ENCODE measurements at regions not wholly inside any gene's neighbourhood (a gene's known extent, or its start where the extent isn't known, plus 50 kb on each side); places are given as distances from the start of the nearest gene placed in this dataset.

DNA sequence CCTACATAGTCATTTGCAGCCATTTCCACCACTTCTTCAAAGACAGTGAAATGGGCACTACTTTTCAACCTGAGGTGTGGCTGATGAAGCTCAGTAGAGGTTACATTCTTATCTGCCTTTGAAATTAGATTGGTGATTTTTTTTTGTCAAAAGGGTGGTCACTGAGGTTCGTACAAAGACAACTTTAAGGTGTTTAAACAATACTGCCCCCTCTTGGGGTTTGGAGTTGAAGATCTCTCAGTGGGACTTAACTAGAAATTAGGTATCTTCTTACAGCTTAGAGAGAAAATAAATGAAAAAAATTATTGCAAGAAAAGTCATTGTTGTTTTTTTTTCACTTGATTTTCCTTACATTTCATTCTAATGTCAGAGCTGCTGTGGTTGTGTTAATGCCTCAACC is 713.2 kb downstream of the CDH11 start:
- no peak overlapping the region for H4K91ac ChIP-seq (ENCODE audit: insufficient read length, low read depth, low read length)
- H3K27ac ChIP-seq (ENCODE audit: insufficient read length, low read depth, low read length), result no peak overlapping the region
- no peak overlapping the region for H3K18ac ChIP-seq (ENCODE audit: insufficient read length, low read depth, low read length)
- TF ChIP-seq, protein P1, sequence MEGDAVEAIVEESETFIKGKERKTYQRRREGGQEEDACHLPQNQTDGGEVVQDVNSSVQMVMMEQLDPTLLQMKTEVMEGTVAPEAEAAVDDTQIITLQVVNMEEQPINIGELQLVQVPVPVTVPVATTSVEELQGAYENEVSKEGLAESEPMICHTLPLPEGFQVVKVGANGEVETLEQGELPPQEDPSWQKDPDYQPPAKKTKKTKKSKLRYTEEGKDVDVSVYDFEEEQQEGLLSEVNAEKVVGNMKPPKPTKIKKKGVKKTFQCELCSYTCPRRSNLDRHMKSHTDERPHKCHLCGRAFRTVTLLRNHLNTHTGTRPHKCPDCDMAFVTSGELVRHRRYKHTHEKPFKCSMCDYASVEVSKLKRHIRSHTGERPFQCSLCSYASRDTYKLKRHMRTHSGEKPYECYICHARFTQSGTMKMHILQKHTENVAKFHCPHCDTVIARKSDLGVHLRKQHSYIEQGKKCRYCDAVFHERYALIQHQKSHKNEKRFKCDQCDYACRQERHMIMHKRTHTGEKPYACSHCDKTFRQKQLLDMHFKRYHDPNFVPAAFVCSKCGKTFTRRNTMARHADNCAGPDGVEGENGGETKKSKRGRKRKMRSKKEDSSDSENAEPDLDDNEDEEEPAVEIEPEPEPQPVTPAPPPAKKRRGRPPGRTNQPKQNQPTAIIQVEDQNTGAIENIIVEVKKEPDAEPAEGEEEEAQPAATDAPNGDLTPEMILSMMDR (conservative IDR thresholded peaks at IDR 0.05), result peak; percentile 49; the same call in 2 of the 3 replicates
- Mint-ChIP-seq H3K36me3 (ENCODE audit: insufficient read depth in 1 of 3, low read depth in 3 of 3) (no peaks in the 10 kb centered on the region), H3K27me3 (ENCODE audit: low read depth) (no peaks in the 10 kb centered on the region), H3K4me1 (no peaks in the 10 kb centered on the region), H3K4me3 (no peak overlapping the region), H3K27ac (no peak overlapping the region), H3K9me3 (peaks cover 0 to 4% of the 10 kb centered on the region in 2 experiments; a peak in 1 of 5 replicates)
- H3T11ph ChIP-seq (ENCODE audit: low read length), result no peak overlapping the region
- H3K23me2 ChIP-seq (ENCODE audit: insufficient read length, low read depth, low read length, poor library complexity, severe bottlenecking), result no peaks in the 10 kb centered on the region
- H4K8ac ChIP-seq (replicated peaks; ENCODE audit: insufficient read length, low read depth, low read length), result no peak overlapping the region
- no peak overlapping the region for H3K4me2 ChIP-seq (ENCODE audit: insufficient read depth, insufficient read length, low read length)
- H2BK5ac ChIP-seq (ENCODE audit: insufficient read length, low read length), result no peak overlapping the region
- no peaks in the 10 kb centered on the region for H3K9me3 ChIP-seq (ENCODE audit: control insufficient read depth, low read depth, low read length)
- H3K9ac ChIP-seq (ENCODE audit: extremely low read depth, insufficient read length, low read length), result no peak overlapping the region
- no peak overlapping the region for H2BK15ac ChIP-seq (ENCODE audit: low read depth, low read length)
- no peaks in the 10 kb centered on the region for H4K20me1 ChIP-seq (ENCODE audit: control insufficient read depth, insufficient read depth, insufficient read length)
- DNase-seq, result no peak
- no peak overlapping the region for H2BK120ac ChIP-seq (ENCODE audit: low read depth, low read length, poor library complexity, severe bottlenecking)
- no peak overlapping the region for H2AK5ac ChIP-seq (ENCODE audit: insufficient read length, low read length)
- no peak overlapping the region for H3K56ac ChIP-seq (ENCODE audit: insufficient read length, low read depth, low read length)
- H3K79me1 ChIP-seq (ENCODE audit: insufficient read depth, low read depth, low read length, poor library complexity, severe bottlenecking), result no peaks in the 10 kb centered on the region
- no peak overlapping the region for H2AFZ ChIP-seq (ENCODE audit: low read length)
- no peaks in the 10 kb centered on the region for H3K27me3 ChIP-seq (ENCODE audit: insufficient read depth, low read length)
- WGBS (ENCODE audit: extremely low coverage, insufficient read length, low lambda C conversion rate), result no CpG with 5 or more reads among the region's 1 CpG
- H3K23ac ChIP-seq (ENCODE audit: insufficient read length, low read depth, low read length), result no peak overlapping the region
- H2BK20ac ChIP-seq (ENCODE audit: low read depth, low read length, poor library complexity, severe bottlenecking), result no peak overlapping the region
- H3K79me2 ChIP-seq (ENCODE audit: insufficient read depth, low read length), result no peaks in the 10 kb centered on the region
- no peaks in the 10 kb centered on the region for H3K4me1 ChIP-seq (ENCODE audit: insufficient read depth, low read length)
- H4K5ac ChIP-seq (ENCODE audit: insufficient read length, low read depth, low read length), result no peak overlapping the region
- H3K14ac ChIP-seq (ENCODE audit: insufficient read depth, low read length), result no peak overlapping the region
- no peak overlapping the region for H2BK12ac ChIP-seq (ENCODE audit: insufficient read length, low read depth, low read length)
- H3K4ac ChIP-seq (ENCODE audit: low read depth, low read length), result no peak overlapping the region

Data from H9 (cell line).